Skeletal muscle tissue (tissue), 3 donors: ENCODE measurements at regions not wholly inside any gene's neighbourhood (a gene's known extent, or its start where the extent isn't known, plus 50 kb on each side); places are given as distances from the start of the nearest gene placed in this dataset.

Experiments used
- H3K27ac ChIP-seq: one replicate; pipeline ENCODE4 v1.7.0; 2013; ENCODE audit warnings: mild to moderate bottlenecking, low read depth, low read length, inconsistent platforms
- H3K27me3 ChIP-seq, 3 donors: one replicate each; pipeline ENCODE4 v1.7.0; 2013; ENCODE audit warnings: low read length in 3 of 3; ENCODE audit not compliant: control insufficient read depth in 3 of 3, insufficient read depth in 3 of 3
- H3K36me3 ChIP-seq, 3 donors: one replicate each; pipeline ENCODE4 v1.7.0; 2013; ENCODE audit warnings: low read length in 3 of 3; ENCODE audit not compliant: control insufficient read depth in 3 of 3, insufficient read depth in 3 of 3
- H3K4me1 ChIP-seq, 3 donors: one replicate each; pipeline ENCODE4 v1.7.0; 2013; ENCODE audit warnings: low read length in 3 of 3, mild to moderate bottlenecking in 3 of 3; ENCODE audit not compliant: control insufficient read depth in 3 of 3, insufficient read depth in 3 of 3
- H3K4me3 ChIP-seq, 3 donors: one replicate each; pipeline ENCODE4 v1.7.0; 2013; ENCODE audit warnings: low read length in 3 of 3
- H3K9ac ChIP-seq, 3 donors: one replicate each; pipeline ENCODE4 v1.7.0; 2013; ENCODE audit warnings: low read length in 3 of 3, mild to moderate bottlenecking in 3 of 3, moderate library complexity in 2 of 3, low read depth in 1 of 3
- H3K9me3 ChIP-seq, 3 donors: one replicate each; pipeline ENCODE4 v1.7.0; 2013; ENCODE audit warnings: low read length in 3 of 3; ENCODE audit not compliant: control insufficient read depth in 3 of 3
- donor health status: Osteomylitis.

- Histone ChIP-seq H3K4me3 (no peak overlapping the region), H3K27ac (no peak overlapping the region), H3K27me3 (no peaks in the 10 kb centered on the region)
Observed at GRCh38 chr2:14157816-14158215, 474.7 kb upstream of the LRATD1 start.

GRCh38 chr2:14180333-14180732 lies 452.2 kb upstream of the LRATD1 start:
- Histone ChIP-seq H3K27ac (no peak overlapping the region), H3K36me3 (no peaks in the 10 kb centered on the region), H3K27me3 (no peaks in the 10 kb centered on the region), H3K4me3 (no peak overlapping the region), H3K4me1 (no peaks in the 10 kb centered on the region), H3K9me3 (no peaks in the 10 kb centered on the region), H3K9ac (no peak overlapping the region)

More at GRCh38 chr2:14157816-14158215, 474.7 kb upstream of the LRATD1 start:
- Histone ChIP-seq H3K36me3 (no peaks in the 10 kb centered on the region), H3K4me1 (no peaks in the 10 kb centered on the region), H3K9me3 (no peaks in the 10 kb centered on the region), H3K9ac (no peak overlapping the region)

- Histone ChIP-seq H3K9me3 (no peaks in the 10 kb centered on the region), H3K4me3 (no peak overlapping the region), H3K27me3 (no peaks in the 10 kb centered on the region), H3K27ac (no peak overlapping the region), H3K9ac (no peak overlapping the region), H3K36me3 (no peaks in the 10 kb centered on the region), H3K4me1 (no peaks in the 10 kb centered on the region)
Observed at GRCh38 chr2:14182227-14182946, 450.1 kb upstream of the LRATD1 start.

- no peak overlapping the region for H3K4me3 ChIP-seq
- H3K36me3 ChIP-seq: no peaks in the 10 kb centered on the region
- H3K4me1 ChIP-seq: no peaks in the 10 kb centered on the region
- H3K9ac ChIP-seq: no peak overlapping the region
- no peaks in the 10 kb centered on the region for H3K27me3 ChIP-seq
- H3K27ac ChIP-seq: no peak overlapping the region
- no peaks in the 10 kb centered on the region for H3K9me3 ChIP-seq
Observed at GRCh38 chr2:14185906-14186305, 446.6 kb upstream of the LRATD1 start.

GRCh38 chr2:14188446-14188845 lies 444.1 kb upstream of the LRATD1 start:
- no peaks in the 10 kb centered on the region for H3K36me3 ChIP-seq
- H3K9ac ChIP-seq: no peak overlapping the region
- no peak overlapping the region for H3K4me3 ChIP-seq
- no peaks in the 10 kb centered on the region for H3K27me3 ChIP-seq
- no peaks in the 10 kb centered on the region for H3K9me3 ChIP-seq
- no peaks in the 10 kb centered on the region for H3K4me1 ChIP-seq
- no peak overlapping the region for H3K27ac ChIP-seq

GRCh38 chr2:14189929-14190328 lies 442.6 kb upstream of the LRATD1 start:
- no peak overlapping the region for H3K27ac ChIP-seq
- H3K9me3 ChIP-seq: no peaks in the 10 kb centered on the region
- H3K4me3 ChIP-seq: no peak overlapping the region
- no peaks in the 10 kb centered on the region for H3K27me3 ChIP-seq
- no peak overlapping the region for H3K9ac ChIP-seq
- no peaks in the 10 kb centered on the region for H3K36me3 ChIP-seq
- H3K4me1 ChIP-seq: no peaks in the 10 kb centered on the region

GRCh38 chr2:14194233-14194632 lies 438.3 kb upstream of the LRATD1 start:
- Histone ChIP-seq H3K9ac (no peak overlapping the region), H3K9me3 (no peaks in the 10 kb centered on the region), H3K36me3 (no peaks in the 10 kb centered on the region), H3K4me3 (no peak overlapping the region), H3K27ac (no peak overlapping the region), H3K4me1 (no peaks in the 10 kb centered on the region), H3K27me3 (no peaks in the 10 kb centered on the region)

- Histone ChIP-seq H3K4me3 (no peak overlapping the region), H3K4me1 (no peaks in the 10 kb centered on the region), H3K9ac (no peak overlapping the region), H3K36me3 (no peaks in the 10 kb centered on the region), H3K27ac (no peak overlapping the region), H3K27me3 (no peaks in the 10 kb centered on the region), H3K9me3 (no peaks in the 10 kb centered on the region)
Observed at GRCh38 chr2:14197293-14197692, 435.2 kb upstream of the LRATD1 start.

GRCh38 chr2:14199040-14199439 lies 433.5 kb upstream of the LRATD1 start:
- Histone ChIP-seq H3K4me1 (no peaks in the 10 kb centered on the region), H3K27ac (no peak overlapping the region), H3K36me3 (no peaks in the 10 kb centered on the region), H3K27me3 (no peaks in the 10 kb centered on the region), H3K9ac (no peak overlapping the region), H3K9me3 (no peaks in the 10 kb centered on the region), H3K4me3 (no peak overlapping the region)

GRCh38 chr2:14219306-14219705 lies 413.2 kb upstream of the LRATD1 start:
- Histone ChIP-seq H3K27ac (no peak overlapping the region), H3K9ac (no peak overlapping the region), H3K4me1 (no peaks in the 10 kb centered on the region), H3K9me3 (no peaks in the 10 kb centered on the region), H3K27me3 (no peaks in the 10 kb centered on the region), H3K36me3 (no peaks in the 10 kb centered on the region), H3K4me3 (no peak overlapping the region)
